SJSA1 (cell line): ENCODE measurements at regions not wholly inside any gene's neighbourhood (a gene's known extent, or its start where the extent isn't known, plus 50 kb on each side); places are given as distances from the start of the nearest gene placed in this dataset.
"Not testable (repeated sequence)": the region's sequence is repeated elsewhere in the genome, so short reads cannot be mapped to it uniquely, and the experiment has no call there.

ENCODE experiments used
- DNase-seq, 2 experiments: peaks; one replicate each; pipeline ENCODE4 v3.0.0-alpha.2; 2015 to 2020; ENCODE audit warnings: low spot score in 2 of 2, low read depth in 1 of 2
- H3K27ac ChIP-seq: fragments of 250-450 bp; sonication (Bioruptor Pico); 2 replicates; pipeline ENCODE4 v1.5.1; 2020; ENCODE audit warnings: mild to moderate bottlenecking, moderate library complexity
- H3K27me3 ChIP-seq: fragments of 250-450 bp; sonication (Bioruptor Pico); replicated peaks from 2 replicates; pipeline ENCODE4 v1.5.1; 2020; ENCODE audit warnings: mild to moderate bottlenecking, moderate library complexity
- H3K36me3 ChIP-seq: fragments of 250-450 bp; sonication (Bioruptor Pico); 2 replicates; pipeline ENCODE4 v1.5.1; 2020; ENCODE audit warnings: mild to moderate bottlenecking
- H3K4me1 ChIP-seq: fragments of 250-450 bp; sonication (Bioruptor Pico); replicated peaks from 2 replicates; pipeline ENCODE4 v1.6.1; 2021; ENCODE audit warnings: mild to moderate bottlenecking
- H3K4me3 ChIP-seq: fragments of 250-450 bp; sonication (Bioruptor Pico); 2 replicates; pipeline ENCODE4 v1.5.1; 2020; ENCODE audit warnings: mild to moderate bottlenecking
- H3K9me3 ChIP-seq: fragments of 250-450 bp; sonication (Bioruptor Pico); replicated peaks from 2 replicates; pipeline ENCODE4 v1.5.1; 2020; ENCODE audit warnings: mild to moderate bottlenecking

GRCh38 chr10:128577958-128578750 is 451.9 kb upstream of the MKI67 start:
- Histone ChIP-seq H3K9me3 (no peaks in the 10 kb centered on the region; the same call in none of the 2 replicates), H3K4me1 (no peaks in the 10 kb centered on the region), H3K27ac (no peak overlapping the region), H3K4me3 (no peak overlapping the region), H3K27me3 (no peaks in the 10 kb centered on the region), H3K36me3 (no peaks in the 10 kb centered on the region)
- DNase-seq: no peak

DNA sequence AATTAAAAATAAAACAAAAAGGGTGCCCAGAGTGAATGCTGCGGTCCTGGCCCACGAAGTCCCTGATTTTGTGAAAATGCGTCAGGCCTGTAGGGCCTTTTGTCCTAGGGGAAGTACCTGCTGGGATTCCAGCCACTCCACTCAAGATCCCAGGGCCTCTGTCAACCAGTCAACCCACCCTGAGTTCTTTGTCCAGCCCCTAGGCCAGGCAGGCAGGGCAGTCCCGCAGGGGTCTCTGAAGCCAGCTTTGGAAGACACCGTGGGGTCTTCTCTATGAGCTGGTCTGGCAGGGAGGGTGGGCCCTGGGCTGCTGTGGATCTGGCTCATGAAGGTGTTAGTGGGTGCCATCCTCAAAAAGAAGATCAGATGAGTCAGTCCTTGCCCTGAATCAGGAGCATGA is 452.5 kb upstream of the MKI67 start:
- Histone ChIP-seq H3K27me3 (no peaks in the 10 kb centered on the region), H3K4me1 (no peaks in the 10 kb centered on the region), H3K36me3 (no peaks in the 10 kb centered on the region), H3K9me3 (no peaks in the 10 kb centered on the region; the same call in none of the 2 replicates), H3K4me3 (no peak overlapping the region), H3K27ac (no peak overlapping the region)
- no peak for DNase-seq

GRCh38 chr10:128579280-128579865 is 453.1 kb upstream of the MKI67 start:
- DNase-seq: no peak
- Histone ChIP-seq H3K27me3 (no peaks in the 10 kb centered on the region), H3K27ac (no peak overlapping the region), H3K4me1 (no peaks in the 10 kb centered on the region), H3K9me3 (no peaks in the 10 kb centered on the region; the same call in none of the 2 replicates), H3K36me3 (no peaks in the 10 kb centered on the region), H3K4me3 (no peak overlapping the region)

- Histone ChIP-seq H3K9me3 (no peaks in the 10 kb centered on the region; the same call in none of the 2 replicates), H3K36me3 (no peaks in the 10 kb centered on the region), H3K4me1 (no peaks in the 10 kb centered on the region), H3K27ac (no peak overlapping the region), H3K27me3 (no peaks in the 10 kb centered on the region), H3K4me3 (no peak overlapping the region)
- DNase-seq: no peak
Measured at GRCh38 chr10:128579901-128580300, 453.7 kb upstream of the MKI67 start.

DNA sequence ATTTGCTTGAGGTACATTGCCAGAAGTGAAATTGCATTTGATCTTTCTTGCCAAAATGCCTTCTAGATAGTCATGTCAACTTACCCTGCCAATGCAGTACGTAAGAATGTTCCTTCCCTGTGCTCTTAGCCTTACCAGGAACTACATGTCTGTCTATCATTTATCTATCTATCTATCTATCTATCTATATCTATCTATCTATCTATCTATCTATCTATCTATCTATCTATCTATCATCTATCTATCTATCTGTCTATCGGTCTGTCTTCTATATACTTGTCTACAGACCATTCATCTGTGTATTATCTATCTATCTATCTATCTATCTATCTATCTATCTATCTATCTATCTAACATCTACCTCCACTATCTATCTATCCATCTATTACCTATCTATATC is 456.9 kb upstream of the MKI67 start:
- not testable (repeated sequence) for H3K4me1 ChIP-seq, H3K27ac ChIP-seq, H3K36me3 ChIP-seq, DNase-seq, H3K4me3 ChIP-seq, H3K9me3 ChIP-seq, H3K27me3 ChIP-seq

- not testable (repeated sequence) for DNase-seq, H3K4me1 ChIP-seq, H3K36me3 ChIP-seq, H3K27me3 ChIP-seq, H3K9me3 ChIP-seq, H3K27ac ChIP-seq, H3K4me3 ChIP-seq
Measured at GRCh38 chr10:128586599-128586998, 460.4 kb upstream of the MKI67 start.

GRCh38 chr10:128587689-128588088 is 461.5 kb upstream of the MKI67 start:
- Histone ChIP-seq H3K27ac (no peak overlapping the region), H3K36me3 (no peaks in the 10 kb centered on the region), H3K4me1 (no peaks in the 10 kb centered on the region), H3K27me3 (no peaks in the 10 kb centered on the region), H3K9me3 (0 out of 2 replicates have a peak, but pooled peaks cover 4% of the 10 kb centered on the region), H3K4me3 (no peak overlapping the region)
- no peak for DNase-seq

- Histone ChIP-seq H3K27ac (no peak overlapping the region), H3K4me3 (no peak overlapping the region), H3K36me3 (no peaks in the 10 kb centered on the region), H3K9me3 (0 out of 2 replicates have a peak, but pooled peaks cover 6% of the 10 kb centered on the region), H3K27me3 (no peaks in the 10 kb centered on the region), H3K4me1 (no peaks in the 10 kb centered on the region)
- DNase-seq: no peak
Measured at GRCh38 chr10:128588402-128588801, 462.2 kb upstream of the MKI67 start.

- Histone ChIP-seq H3K27me3 (no peaks in the 10 kb centered on the region), H3K9me3 (peaks cover 13% of the 10 kb centered on the region; the same call in 1 of the 2 replicates), H3K4me3 (no peak overlapping the region), H3K27ac (no peak overlapping the region), H3K36me3 (no peaks in the 10 kb centered on the region), H3K4me1 (no peaks in the 10 kb centered on the region)
- DNase-seq: no peak
Measured at GRCh38 chr10:128594688-128595087, 468.5 kb upstream of the MKI67 start.

- no peaks in the 10 kb centered on the region for H3K4me1 ChIP-seq
- no peak for DNase-seq
- no peak overlapping the region for H3K4me3 ChIP-seq
- H3K9me3 ChIP-seq: peaks cover 13% of the 10 kb centered on the region; the same call in 1 of the 2 replicates
- H3K27me3 ChIP-seq: no peaks in the 10 kb centered on the region
- H3K36me3 ChIP-seq: no peaks in the 10 kb centered on the region
- H3K27ac ChIP-seq: no peak overlapping the region
Measured at GRCh38 chr10:128596906-128597305, 470.7 kb upstream of the MKI67 start.

DNA sequence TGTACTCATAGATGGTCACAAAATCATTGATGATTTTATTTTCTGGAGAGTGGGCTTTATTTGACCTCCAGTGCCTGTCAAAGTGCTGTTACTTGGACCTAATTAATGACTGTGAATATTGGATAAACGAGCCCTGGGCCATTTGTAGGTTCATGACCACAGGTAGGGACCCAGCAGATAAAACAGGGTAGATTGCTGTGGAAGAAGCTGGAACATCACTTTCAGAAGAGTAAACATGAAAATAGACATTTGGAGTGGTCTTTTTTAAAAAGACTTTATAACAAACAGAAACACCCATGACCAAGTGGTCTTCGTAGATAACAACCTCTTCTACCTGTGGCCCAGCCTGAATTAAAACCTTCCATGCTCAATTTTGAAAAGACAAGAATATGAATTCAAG is 472.8 kb upstream of the MKI67 start:
- Histone ChIP-seq H3K9me3 (peaks cover 10% of the 10 kb centered on the region), H3K27ac (no peak overlapping the region), H3K4me3 (no peak overlapping the region), H3K4me1 (no peaks in the 10 kb centered on the region), H3K27me3 (no peaks in the 10 kb centered on the region), H3K36me3 (no peaks in the 10 kb centered on the region)
- no peak for DNase-seq

GRCh38 chr10:128599538-128599937 is 473.3 kb upstream of the MKI67 start:
- Histone ChIP-seq H3K27me3 (no peaks in the 10 kb centered on the region), H3K9me3 (peaks cover 7% of the 10 kb centered on the region), H3K36me3 (no peaks in the 10 kb centered on the region), H3K4me3 (no peak overlapping the region), H3K27ac (no peak overlapping the region), H3K4me1 (no peaks in the 10 kb centered on the region)
- DNase-seq: no peak

- Histone ChIP-seq H3K9me3 (peaks cover 5% of the 10 kb centered on the region; the same call in 1 of the 2 replicates), H3K4me3 (no peak overlapping the region), H3K27ac (no peak overlapping the region), H3K4me1 (no peaks in the 10 kb centered on the region), H3K27me3 (no peaks in the 10 kb centered on the region), H3K36me3 (no peaks in the 10 kb centered on the region)
- no peak for DNase-seq
Measured at GRCh38 chr10:128602183-128602582, 476.0 kb upstream of the MKI67 start.

- Histone ChIP-seq H3K9me3 (peaks cover 5% of the 10 kb centered on the region; the same call in 1 of the 2 replicates), H3K4me3 (no peak overlapping the region), H3K27ac (no peak overlapping the region), H3K36me3 (no peaks in the 10 kb centered on the region), H3K27me3 (no peaks in the 10 kb centered on the region), H3K4me1 (no peaks in the 10 kb centered on the region)
- DNase-seq: no peak
Measured at GRCh38 chr10:128604025-128604424, 477.8 kb upstream of the MKI67 start.
